NCI-H187 (cell line): ENCODE measurements at regions not wholly inside any gene's neighbourhood (a gene's known extent, or its start where the extent isn't known, plus 50 kb on each side); places are given as distances from the start of the nearest gene placed in this dataset.

ENCODE experiments used
- DNase-seq, 2 experiments: peaks; one replicate each; lab custom pipeline; 2025; lab: John Stamatoyannopoulos, UW

GRCh38 chr12:78792052-78792698 lies 72.4 kb upstream of the SYT1 start:
- no peak for DNase-seq

GRCh38 chr12:78793491-78793890 lies 71.1 kb upstream of the SYT1 start:
- DNase-seq, result no peak

GRCh38 chr12:78793982-78794381 lies 70.6 kb upstream of the SYT1 start:
- no peak for DNase-seq

- DNase-seq, result no peak
These were observed 68.6 kb upstream of the SYT1 start for GRCh38 chr12:78795934-78796445.

- DNase-seq, result no peak
These were observed 67.2 kb upstream of the SYT1 start for GRCh38 chr12:78797196-78797931.

DNA sequence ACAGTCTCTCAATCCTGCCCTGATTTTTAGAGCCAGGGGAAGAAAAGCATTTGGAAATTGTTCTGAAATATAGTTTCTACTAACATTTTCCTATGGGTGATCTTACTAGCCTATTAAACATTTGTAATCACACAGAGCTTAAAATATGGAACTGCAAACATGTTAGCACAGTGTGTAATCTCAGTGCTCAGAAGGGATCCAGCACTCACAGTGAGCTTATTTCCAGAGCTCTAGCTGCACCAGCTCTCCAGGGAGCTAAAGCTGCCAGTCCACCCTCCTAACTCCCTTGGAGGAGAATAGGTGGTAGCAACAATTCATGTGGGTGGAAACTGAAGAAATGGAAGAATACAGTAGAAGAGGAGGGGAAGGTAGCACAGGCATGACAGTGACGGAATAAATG lies 64.9 kb upstream of the SYT1 start:
- no peak for DNase-seq

DNA sequence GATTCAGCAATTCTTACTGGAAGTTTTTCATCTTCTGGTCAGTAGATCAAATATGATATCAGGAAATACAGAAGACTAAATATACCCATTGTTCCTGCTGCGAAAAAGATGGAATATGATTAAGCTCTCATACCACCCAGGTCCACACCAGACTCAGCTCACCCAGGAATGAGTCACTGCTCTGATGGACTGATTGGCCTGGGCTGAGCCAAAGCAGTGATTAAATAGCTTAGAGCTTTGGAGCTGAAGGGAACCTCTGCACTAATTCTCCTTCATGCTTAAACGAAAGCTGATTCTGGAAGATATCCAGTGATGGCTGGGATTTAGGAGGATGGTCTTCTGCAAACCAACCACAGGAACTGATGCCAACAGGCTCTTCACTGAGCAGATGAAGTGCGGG lies 62.0 kb upstream of the SYT1 start:
- DNase-seq, result no peak

DNA sequence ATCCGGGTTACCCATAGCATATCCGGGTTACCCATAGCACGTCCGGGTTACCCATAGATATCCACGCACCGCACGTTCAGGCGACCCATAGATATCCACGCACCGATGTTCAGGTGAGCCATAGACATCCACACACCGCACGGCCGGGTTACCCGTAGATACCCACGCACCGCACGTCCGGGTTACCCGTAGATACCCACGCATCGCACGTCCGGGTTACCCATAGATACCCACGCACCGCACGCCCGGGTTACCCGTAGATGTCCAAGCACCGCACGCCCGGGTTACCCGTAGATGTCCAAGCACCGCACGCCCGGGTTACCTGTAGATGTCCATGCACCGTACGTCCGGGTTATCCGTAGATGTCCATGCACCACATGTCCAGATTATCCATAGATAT lies 60.3 kb upstream of the SYT1 start:
- no peak for DNase-seq
